ENCODE measurements at regions not wholly inside any gene's neighbourhood (a gene's known extent, or its start where the extent isn't known, plus 50 kb on each side); places are given as distances from the start of the nearest gene placed in this dataset.
"Not testable (repeated sequence)": the region's sequence is repeated elsewhere in the genome, so short reads cannot be mapped to it uniquely, and the experiment has no call there.

- TF ChIP-seq, protein P1, sequence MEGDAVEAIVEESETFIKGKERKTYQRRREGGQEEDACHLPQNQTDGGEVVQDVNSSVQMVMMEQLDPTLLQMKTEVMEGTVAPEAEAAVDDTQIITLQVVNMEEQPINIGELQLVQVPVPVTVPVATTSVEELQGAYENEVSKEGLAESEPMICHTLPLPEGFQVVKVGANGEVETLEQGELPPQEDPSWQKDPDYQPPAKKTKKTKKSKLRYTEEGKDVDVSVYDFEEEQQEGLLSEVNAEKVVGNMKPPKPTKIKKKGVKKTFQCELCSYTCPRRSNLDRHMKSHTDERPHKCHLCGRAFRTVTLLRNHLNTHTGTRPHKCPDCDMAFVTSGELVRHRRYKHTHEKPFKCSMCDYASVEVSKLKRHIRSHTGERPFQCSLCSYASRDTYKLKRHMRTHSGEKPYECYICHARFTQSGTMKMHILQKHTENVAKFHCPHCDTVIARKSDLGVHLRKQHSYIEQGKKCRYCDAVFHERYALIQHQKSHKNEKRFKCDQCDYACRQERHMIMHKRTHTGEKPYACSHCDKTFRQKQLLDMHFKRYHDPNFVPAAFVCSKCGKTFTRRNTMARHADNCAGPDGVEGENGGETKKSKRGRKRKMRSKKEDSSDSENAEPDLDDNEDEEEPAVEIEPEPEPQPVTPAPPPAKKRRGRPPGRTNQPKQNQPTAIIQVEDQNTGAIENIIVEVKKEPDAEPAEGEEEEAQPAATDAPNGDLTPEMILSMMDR (IDR thresholded peaks at IDR 0.05): not testable (repeated sequence)
- not testable (repeated sequence) for TF ChIP-seq POLR2A (IDR thresholded peaks at IDR 0.05)
Observed at GRCh38 chr20:28564688-28565463, 2692.6 kb upstream of the DEFB115 start.

Data from body of pancreas (tissue), 4 donors.